Neural cell (in vitro differentiated cells): ENCODE measurements at regions not wholly inside any gene's neighbourhood (a gene's known extent, or its start where the extent isn't known, plus 50 kb on each side); places are given as distances from the start of the nearest gene placed in this dataset.

Source experiments
- H2AFZ ChIP-seq: fragments of 200-600, 300-800 bp; sonication (generic), shearing (Covaris generic); 2 replicates; pipeline ENCODE4 v1.6.0; 2014; ENCODE audit warnings: low read depth, mild to moderate bottlenecking, antibody characterized with exemption, low read length, moderate library complexity
- H3F3A ChIP-seq: fragments of 200-600 bp; shearing (Covaris generic); 2 replicates; pipeline ENCODE4 v1.6.1; 2016; ENCODE audit warnings: mild to moderate bottlenecking, moderate library complexity, mixed read lengths, antibody characterized with exemption, low read length; ENCODE audit not compliant: insufficient read depth, poor library complexity, severe bottlenecking
- H3K27ac ChIP-seq: fragments of 200-600, 300-800 bp; sonication (generic), shearing (Covaris generic); 2 replicates; pipeline ENCODE4 v1.5.1; 2014; ENCODE audit warnings: mild to moderate bottlenecking, low read length, moderate library complexity
- H3K27me3 ChIP-seq: fragments of 300-800, 200-600 bp; sonication (generic), shearing (Covaris generic); 2 replicates; pipeline ENCODE4 v1.6.0; 2014; ENCODE audit warnings: mild to moderate bottlenecking, low read depth, low read length, moderate library complexity; ENCODE audit not compliant: insufficient read depth
- H3K36me3 ChIP-seq: fragments of 300-800, 200-600 bp; sonication (generic), shearing (Covaris generic); 2 replicates; pipeline ENCODE4 v1.5.1; 2014; ENCODE audit warnings: mild to moderate bottlenecking, antibody characterized with exemption, low read length, moderate library complexity; ENCODE audit not compliant: insufficient read depth
- H3K4me2 ChIP-seq: fragments of 300-800, 200-600 bp; sonication (generic), shearing (Covaris generic); 2 replicates; pipeline ENCODE4 v1.6.0; 2014; ENCODE audit warnings: mild to moderate bottlenecking, low read length
- H3K4me3 ChIP-seq: fragments of 300-800, 200-600 bp; sonication (generic), shearing (Covaris generic); 2 replicates; pipeline ENCODE4 v1.5.1; 2014; ENCODE audit warnings: mild to moderate bottlenecking, low read length, moderate library complexity
- H3K79me2 ChIP-seq: fragments of 200-600 bp; shearing (Covaris generic); replicated peaks from 2 replicates; pipeline ENCODE4 v1.6.0; 2014; ENCODE audit warnings: mild to moderate bottlenecking, low read length, moderate library complexity; ENCODE audit not compliant: insufficient read depth
- H3K9ac ChIP-seq: fragments of 300-800, 200-600 bp; sonication (generic), shearing (Covaris generic); 2 replicates; pipeline ENCODE4 v1.6.1; 2016; ENCODE audit warnings: mild to moderate bottlenecking, low read length, mixed read lengths
- H3K9me2 ChIP-seq: fragments of 200-600 bp; shearing (Covaris generic); 2 replicates; pipeline ENCODE4 v1.6.1; 2016; ENCODE audit warnings: mild to moderate bottlenecking, low read length, mixed read lengths; ENCODE audit not compliant: insufficient read depth
- H3K9me3 ChIP-seq: fragments of 200-600, 300-800 bp; sonication (generic), shearing (Covaris generic); 2 replicates; pipeline ENCODE4 v1.6.1; 2016; ENCODE audit warnings: mild to moderate bottlenecking, mixed run types, low read length, moderate library complexity, mixed read lengths
- H4K20me1 ChIP-seq: fragments of 200-600 bp; shearing (Covaris generic); 2 replicates; pipeline ENCODE4 v1.6.1; 2016; ENCODE audit warnings: mild to moderate bottlenecking, mixed run types; ENCODE audit not compliant: insufficient read depth
- EP300 ChIP-seq: fragments of 450-650 bp; conservative IDR thresholded peaks from 2 replicates; pipeline ENCODE4 v1.6.1; 2014; ENCODE audit warnings: antibody characterized with exemption, mild to moderate bottlenecking, moderate library complexity; ENCODE audit not compliant: poor library complexity, severe bottlenecking
- EZH2 ChIP-seq: fragments of 200-600, 300-800 bp; shearing (Covaris generic), sonication (generic); IDR thresholded peaks from 2 replicates; pipeline ENCODE4 v1.6.1; 2014; ENCODE audit warnings: antibody characterized with exemption, low read length, borderline replicate concordance, mild to moderate bottlenecking; ENCODE audit not compliant: insufficient read depth, poor library complexity, severe bottlenecking
- MXI1 ChIP-seq: fragments of 450-650 bp; conservative IDR thresholded peaks from 2 replicates; pipeline ENCODE4 v1.6.1; 2014; ENCODE audit warnings: antibody characterized with exemption, mild to moderate bottlenecking; ENCODE audit not compliant: poor library complexity, severe bottlenecking
- POLR2AphosphoS5 ChIP-seq: IDR thresholded peaks from 2 replicates; pipeline ENCODE4 v1.6.1; 2012
- RAD21 ChIP-seq: fragments of 450-650 bp; conservative IDR thresholded peaks from 2 replicates; pipeline ENCODE4 v1.6.1; 2014; ENCODE audit warnings: antibody characterized with exemption, mild to moderate bottlenecking, moderate library complexity
- SMC3 ChIP-seq: fragments of 450-650 bp; conservative IDR thresholded peaks from 2 replicates; pipeline ENCODE4 v1.6.1; 2014; ENCODE audit warnings: antibody characterized with exemption, mild to moderate bottlenecking, moderate library complexity; ENCODE audit not compliant: poor library complexity
- TAF1 ChIP-seq: IDR thresholded peaks from 2 replicates; pipeline ENCODE4 v1.6.1; 2012; ENCODE audit warnings: low read depth
- TF ChIP-seq, protein P1 (sequence below): fragments of 450-650 bp; IDR thresholded peaks from 2 replicates; pipeline ENCODE4 v1.5.1; 2014; ENCODE audit warnings: antibody characterized with exemption, mild to moderate bottlenecking, moderate library complexity; ENCODE audit not compliant: poor library complexity, severe bottlenecking
- TF ChIP-seq, protein P2 (sequence below): IDR thresholded peaks from 2 replicates; pipeline ENCODE4 v1.6.1; 2012; ENCODE audit warnings: borderline replicate concordance

DNA sequence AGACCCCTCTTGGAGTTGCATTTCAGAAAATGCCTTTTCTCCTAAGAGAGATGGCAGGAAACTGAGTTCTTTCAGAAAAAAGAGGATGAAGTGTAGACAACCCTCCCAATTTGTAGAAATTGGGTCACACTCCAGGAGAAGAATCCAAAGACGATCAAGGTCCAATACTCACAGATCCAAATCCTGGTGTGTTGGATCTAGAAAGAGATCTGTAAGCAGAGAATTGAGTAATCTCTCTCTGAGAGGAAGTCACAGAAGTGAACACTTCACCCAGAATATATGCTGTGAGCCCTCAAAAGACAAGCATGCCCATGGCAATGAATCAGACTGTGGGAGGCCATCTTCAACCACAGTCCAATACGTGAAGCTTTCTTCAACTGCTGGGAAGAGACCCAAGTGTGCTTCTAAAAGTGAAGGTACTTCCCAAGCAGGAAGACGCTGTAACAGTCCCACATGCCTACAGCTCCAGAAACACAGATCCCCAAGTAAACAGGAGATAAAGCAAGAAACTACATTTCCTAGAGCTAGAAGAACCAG, 182.7 kb downstream of the SMC2 start:
- no peaks in the 10 kb centered on the region for H3F3A ChIP-seq
- no peaks in the 10 kb centered on the region for H3K27me3 ChIP-seq
- no peak for TF ChIP-seq EZH2
- no peak for TF ChIP-seq MXI1
- TF ChIP-seq, protein P1, sequence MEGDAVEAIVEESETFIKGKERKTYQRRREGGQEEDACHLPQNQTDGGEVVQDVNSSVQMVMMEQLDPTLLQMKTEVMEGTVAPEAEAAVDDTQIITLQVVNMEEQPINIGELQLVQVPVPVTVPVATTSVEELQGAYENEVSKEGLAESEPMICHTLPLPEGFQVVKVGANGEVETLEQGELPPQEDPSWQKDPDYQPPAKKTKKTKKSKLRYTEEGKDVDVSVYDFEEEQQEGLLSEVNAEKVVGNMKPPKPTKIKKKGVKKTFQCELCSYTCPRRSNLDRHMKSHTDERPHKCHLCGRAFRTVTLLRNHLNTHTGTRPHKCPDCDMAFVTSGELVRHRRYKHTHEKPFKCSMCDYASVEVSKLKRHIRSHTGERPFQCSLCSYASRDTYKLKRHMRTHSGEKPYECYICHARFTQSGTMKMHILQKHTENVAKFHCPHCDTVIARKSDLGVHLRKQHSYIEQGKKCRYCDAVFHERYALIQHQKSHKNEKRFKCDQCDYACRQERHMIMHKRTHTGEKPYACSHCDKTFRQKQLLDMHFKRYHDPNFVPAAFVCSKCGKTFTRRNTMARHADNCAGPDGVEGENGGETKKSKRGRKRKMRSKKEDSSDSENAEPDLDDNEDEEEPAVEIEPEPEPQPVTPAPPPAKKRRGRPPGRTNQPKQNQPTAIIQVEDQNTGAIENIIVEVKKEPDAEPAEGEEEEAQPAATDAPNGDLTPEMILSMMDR = no peak
- TF ChIP-seq, protein P2, sequence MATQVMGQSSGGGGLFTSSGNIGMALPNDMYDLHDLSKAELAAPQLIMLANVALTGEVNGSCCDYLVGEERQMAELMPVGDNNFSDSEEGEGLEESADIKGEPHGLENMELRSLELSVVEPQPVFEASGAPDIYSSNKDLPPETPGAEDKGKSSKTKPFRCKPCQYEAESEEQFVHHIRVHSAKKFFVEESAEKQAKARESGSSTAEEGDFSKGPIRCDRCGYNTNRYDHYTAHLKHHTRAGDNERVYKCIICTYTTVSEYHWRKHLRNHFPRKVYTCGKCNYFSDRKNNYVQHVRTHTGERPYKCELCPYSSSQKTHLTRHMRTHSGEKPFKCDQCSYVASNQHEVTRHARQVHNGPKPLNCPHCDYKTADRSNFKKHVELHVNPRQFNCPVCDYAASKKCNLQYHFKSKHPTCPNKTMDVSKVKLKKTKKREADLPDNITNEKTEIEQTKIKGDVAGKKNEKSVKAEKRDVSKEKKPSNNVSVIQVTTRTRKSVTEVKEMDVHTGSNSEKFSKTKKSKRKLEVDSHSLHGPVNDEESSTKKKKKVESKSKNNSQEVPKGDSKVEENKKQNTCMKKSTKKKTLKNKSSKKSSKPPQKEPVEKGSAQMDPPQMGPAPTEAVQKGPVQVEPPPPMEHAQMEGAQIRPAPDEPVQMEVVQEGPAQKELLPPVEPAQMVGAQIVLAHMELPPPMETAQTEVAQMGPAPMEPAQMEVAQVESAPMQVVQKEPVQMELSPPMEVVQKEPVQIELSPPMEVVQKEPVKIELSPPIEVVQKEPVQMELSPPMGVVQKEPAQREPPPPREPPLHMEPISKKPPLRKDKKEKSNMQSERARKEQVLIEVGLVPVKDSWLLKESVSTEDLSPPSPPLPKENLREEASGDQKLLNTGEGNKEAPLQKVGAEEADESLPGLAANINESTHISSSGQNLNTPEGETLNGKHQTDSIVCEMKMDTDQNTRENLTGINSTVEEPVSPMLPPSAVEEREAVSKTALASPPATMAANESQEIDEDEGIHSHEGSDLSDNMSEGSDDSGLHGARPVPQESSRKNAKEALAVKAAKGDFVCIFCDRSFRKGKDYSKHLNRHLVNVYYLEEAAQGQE = no peak
- no peak for TF ChIP-seq TAF1
- TF ChIP-seq EP300 = no peak
- TF ChIP-seq RAD21 = no peak
- TF ChIP-seq SMC3 = no peak
- TF ChIP-seq POLR2AphosphoS5 = no peak
- H3K79me2 ChIP-seq = no peaks in the 10 kb centered on the region
- H2AFZ ChIP-seq = no peak overlapping the region
- H4K20me1 ChIP-seq = no peaks in the 10 kb centered on the region
- H3K27ac ChIP-seq = no peak overlapping the region
- H3K9ac ChIP-seq = no peak overlapping the region
- no peak overlapping the region for H3K4me2 ChIP-seq
- H3K4me3 ChIP-seq = no peak overlapping the region
- H3K9me3 ChIP-seq = no peaks in the 10 kb centered on the region
- H3K36me3 ChIP-seq = no peaks in the 10 kb centered on the region
- H3K9me2 ChIP-seq = no peaks in the 10 kb centered on the region

DNA sequence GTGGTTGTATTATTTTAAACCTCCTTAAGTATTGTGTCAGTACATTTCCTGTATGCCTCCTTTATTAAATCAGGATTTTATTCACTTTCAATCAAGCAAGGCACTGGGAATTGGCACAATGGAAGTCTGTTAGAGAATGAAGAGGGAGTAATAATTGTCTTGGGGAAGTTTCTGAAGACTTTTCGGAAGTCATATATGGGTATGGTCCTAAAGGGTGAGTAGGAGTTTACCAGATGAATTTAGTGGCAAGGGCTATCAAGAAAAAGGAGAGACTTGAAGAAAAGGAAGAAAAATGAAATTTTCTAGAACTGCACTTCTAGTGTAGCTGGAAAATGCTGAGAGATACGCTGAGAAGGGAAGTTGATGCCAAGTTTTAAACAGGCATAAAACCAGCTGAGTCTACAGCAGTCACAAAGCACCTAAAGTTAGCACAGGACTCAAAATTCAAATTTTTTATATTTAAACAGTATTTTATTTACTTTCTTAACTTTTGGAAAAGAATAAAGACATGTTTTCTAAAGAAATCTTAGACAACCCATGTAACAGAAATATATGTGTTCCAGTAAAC, 184.9 kb downstream of the SMC2 start:
- H3K4me2 ChIP-seq = no peak overlapping the region
- no peak overlapping the region for H3K4me3 ChIP-seq
- no peaks in the 10 kb centered on the region for H4K20me1 ChIP-seq
- H3K27ac ChIP-seq = no peak overlapping the region
- no peaks in the 10 kb centered on the region for H3K9me2 ChIP-seq
- no peaks in the 10 kb centered on the region for H3K79me2 ChIP-seq
- no peaks in the 10 kb centered on the region for H3K27me3 ChIP-seq
- H3K9me3 ChIP-seq = no peaks in the 10 kb centered on the region
- H2AFZ ChIP-seq = no peak overlapping the region
- TF ChIP-seq SMC3 = no peak
- TF ChIP-seq POLR2AphosphoS5 = no peak
- no peak for TF ChIP-seq TAF1
- no peak for TF ChIP-seq RAD21
- no peak for TF ChIP-seq EZH2
- TF ChIP-seq, protein P1 = no peak
- TF ChIP-seq MXI1 = no peak
- TF ChIP-seq, protein P2 = no peak
- TF ChIP-seq EP300 = no peak
- H3K36me3 ChIP-seq = no peaks in the 10 kb centered on the region
- no peak overlapping the region for H3K9ac ChIP-seq
- H3F3A ChIP-seq = no peaks in the 10 kb centered on the region
